CD4-positive, alpha-beta T cell treated with Interleukin-1 beta for 1 hour (primary cell): ENCODE measurements at regions not wholly inside any gene's neighbourhood (a gene's known extent, or its start where the extent isn't known, plus 50 kb on each side); places are given as distances from the start of the nearest gene placed in this dataset.
"Not testable (repeated sequence)": the region's sequence is repeated elsewhere in the genome, so short reads cannot be mapped to it uniquely, and the experiment has no call there.

Experiments
- DNase-seq, 2 donors: peaks; one replicate each; pipeline ENCODE4 v3.0.0-alpha.2; 2020 to 2022

DNA sequence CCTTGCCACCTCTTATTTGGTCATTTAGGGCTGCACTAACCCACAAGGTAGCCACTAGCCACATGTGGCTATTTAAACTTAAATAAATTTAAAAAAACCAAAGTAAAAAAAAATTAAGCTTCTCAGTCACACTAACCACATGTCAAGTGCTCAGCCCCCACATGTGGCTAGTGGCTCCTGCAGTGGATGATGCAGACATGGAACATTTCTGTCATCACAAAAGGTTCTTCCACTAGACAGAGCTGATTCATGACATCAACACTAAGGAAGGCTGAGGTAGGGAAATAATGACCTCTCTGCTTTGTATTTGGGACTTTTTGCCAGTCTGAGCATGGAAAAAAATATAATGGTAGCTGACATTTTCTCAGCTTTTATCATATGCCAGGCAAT lies 173.0 kb upstream of the FERMT1 start:
- DNase-seq, result no peak

DNA sequence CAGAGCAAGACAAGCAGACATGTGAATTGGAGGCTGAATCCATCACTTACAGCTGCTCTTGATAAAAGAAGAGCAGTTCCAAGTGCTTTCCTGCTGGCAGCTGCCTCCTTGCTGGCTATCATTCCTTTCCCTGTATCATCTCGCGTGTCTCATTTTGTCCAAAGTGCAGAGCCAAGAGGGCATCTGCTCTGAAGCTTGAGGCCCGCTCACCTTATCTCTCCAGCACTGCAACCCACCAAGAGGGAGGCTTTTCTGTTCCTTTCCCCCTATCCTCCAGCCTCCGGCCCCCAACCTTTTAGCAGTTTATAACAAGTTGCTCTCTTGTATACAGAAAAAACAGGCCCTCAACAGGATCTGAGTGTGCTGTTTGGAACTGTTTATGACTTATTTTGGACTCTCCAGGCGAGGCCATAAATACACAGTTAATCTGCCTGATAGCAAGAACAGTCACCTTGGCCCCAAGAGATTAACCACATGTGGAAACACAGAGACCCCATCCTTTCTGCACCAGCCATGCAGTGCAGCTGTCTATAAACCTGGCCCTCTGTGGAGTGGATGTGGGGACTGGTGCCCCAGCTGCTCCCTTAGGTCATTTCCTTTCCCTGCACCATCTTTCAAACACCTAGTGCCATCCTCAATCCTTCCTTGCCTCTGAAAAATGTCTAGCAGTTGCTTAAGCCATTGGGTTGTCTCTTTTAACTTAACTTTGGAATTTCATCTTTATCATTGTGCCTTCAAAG lies 172.5 kb upstream of the FERMT1 start:
- DNase-seq, result no peak

DNA sequence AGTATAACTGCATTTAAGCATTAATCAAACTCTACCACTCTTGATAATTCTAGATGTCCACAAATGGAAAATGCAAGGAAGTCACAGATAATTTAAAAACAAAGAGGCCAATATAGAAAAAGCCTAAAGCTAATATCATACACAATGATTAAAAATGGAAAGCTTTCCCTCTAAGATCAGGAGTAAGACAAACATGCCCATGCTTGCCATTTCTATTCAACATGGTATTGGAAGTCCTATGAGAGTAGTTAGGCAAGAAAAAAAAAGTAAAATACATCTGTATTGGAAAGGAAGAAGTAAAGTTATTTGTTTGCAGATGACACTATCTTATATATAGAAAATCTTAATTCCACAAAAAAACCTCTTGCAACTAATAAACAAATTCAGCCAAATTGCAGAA lies 164.6 kb upstream of the FERMT1 start:
- DNase-seq, result no peak

DNA sequence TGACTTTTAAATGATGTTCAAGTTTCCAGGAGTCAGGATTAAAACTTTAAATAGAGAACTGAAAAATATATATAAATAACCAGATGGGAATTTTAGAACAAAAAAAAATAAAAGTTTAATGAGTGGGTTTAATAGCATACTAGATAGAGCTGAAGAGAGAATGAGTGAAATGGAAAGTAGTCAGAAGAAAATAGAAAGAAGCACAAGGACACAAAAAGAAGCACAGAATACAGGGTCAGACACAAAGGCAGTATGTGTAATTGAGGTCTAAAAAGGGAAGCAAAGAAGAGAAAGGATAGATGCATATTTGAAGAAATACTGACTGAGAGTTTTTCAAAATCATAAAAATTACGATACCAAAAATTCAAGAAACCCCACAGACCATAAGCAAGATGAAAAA lies 159.8 kb upstream of the FERMT1 start:
- DNase-seq, result no peak

DNA sequence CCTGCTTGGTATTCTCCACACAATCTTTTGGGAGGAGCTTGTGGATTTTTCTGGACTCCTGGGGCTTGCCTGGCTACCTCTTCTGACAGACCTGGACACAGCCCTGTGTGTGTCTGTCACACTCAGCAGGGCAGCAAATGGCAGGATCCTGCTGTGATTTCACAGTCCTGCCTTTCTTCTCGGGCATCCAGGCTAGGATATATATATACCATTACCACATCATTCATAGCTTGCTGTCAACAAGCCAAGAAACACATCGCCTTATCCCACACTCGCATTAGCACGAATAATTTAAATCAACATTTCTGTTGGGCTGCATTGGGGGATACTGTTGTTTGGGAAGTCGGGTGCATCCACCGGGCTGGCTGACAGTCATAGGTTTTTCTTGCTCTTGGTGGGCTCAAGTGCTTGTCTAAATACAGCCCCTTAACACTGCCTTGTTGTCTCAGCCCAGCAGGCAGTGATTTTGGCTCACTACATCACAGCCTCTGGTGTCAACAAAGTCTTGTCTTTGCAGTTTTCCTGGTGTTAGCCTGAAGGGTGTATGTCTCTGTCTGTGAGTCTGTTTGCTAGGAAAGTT lies 154.9 kb upstream of the FERMT1 start:
- DNase-seq, result no peak

DNA sequence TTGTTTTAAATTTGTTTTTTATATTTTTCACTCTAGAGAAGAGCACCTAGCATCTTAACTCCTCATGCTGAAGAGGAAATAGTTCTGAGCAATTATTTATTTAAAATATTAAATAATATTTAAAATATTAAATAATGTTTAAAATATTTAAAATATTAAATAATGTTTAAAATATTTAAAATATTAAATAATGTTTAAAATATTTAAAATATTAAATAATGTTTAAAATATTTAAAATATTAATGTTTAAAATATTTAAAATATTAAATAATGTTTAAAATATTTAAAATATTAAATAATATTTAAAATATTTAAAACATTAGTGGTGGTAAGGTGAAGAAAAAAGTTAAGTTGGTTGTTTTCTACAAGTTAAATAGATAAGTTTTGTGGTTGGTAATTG lies 147.6 kb upstream of the FERMT1 start:
- not testable (repeated sequence) for DNase-seq

DNA sequence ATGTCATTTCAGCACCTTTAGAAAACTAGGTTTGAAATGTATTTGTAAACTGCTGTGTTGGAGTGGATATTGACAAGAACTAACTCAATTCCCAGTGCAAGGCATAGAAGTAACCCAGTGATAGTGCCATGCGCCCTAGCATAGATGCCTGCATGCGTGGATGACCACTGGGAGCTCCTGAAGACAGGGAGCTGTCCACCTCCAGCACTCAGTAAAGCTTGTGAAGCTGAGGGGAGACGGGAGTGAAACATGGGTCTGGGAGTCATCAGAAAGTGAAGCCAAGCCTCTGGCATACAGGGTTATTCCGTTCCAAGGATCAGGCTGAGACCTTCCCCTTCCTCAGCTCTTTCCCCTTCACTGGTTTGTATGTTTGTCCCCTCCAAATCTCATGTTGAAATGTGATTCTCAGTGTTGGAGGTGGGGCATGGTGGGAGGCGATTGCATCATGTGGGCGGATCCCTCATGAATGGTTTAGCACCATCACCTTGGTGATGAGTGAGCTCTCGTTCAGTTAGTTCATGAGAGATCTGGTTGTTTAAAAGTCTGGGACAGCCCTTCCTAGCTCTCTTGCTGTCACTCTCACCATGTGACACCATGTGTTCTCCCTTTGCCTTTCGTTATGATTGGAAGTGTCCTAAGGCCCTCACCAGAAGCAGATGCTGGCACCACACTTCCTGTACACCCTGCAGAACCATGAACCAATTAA lies 146.5 kb upstream of the FERMT1 start:
- DNase-seq, result no peak

DNA sequence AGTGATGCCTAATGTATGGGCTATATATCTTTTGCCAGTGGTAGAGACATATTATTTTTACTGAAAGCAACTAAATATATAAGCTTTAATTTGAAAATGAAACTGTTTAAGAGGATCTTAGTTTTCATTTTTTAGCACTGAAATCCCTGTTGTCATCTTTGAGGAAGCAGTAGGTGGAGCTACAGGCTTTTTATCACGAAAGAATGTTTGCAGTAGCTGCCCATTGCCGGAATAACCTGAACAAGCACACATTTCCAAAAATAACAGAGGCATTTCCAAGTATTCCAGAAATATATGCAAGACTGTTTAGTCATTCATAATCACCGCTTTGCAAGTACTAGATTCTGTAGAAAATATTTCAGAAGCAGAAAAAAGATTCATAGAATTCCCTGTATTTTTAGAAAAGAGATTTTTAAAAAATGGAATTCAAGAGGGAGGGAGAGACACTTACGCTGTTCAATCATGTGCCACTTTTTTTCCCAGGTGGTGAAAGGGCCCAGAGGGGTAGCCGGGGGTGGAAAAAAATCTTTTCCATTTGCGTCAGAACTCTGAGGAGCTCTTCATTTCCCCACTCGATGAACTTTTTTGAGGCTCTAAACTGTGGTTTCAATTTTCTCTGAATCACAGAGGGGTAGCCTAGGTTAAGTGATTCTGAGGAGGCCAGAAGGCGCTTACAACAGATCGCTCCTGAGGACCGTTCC lies 142.5 kb upstream of the FERMT1 start:
- no peak for DNase-seq

DNA sequence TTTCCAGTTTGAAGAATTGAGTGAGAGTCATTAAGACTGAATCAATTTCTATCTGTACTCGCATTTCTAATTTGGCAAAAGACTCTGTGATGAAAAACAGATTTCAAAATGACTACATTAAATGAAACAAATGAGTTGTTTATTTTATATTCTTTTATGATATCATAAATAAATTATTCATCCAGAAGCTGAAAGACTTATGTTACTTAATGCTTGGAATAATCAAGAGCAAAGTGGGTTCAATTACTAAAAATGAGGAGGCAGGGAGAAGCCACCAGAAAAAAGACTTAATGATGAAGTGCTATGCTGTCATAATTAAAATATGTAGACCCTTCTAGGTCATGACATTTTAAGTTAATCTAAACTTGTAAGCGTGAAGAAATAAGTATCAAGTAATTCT lies 130.6 kb upstream of the FERMT1 start:
- DNase-seq, result no peak

DNA sequence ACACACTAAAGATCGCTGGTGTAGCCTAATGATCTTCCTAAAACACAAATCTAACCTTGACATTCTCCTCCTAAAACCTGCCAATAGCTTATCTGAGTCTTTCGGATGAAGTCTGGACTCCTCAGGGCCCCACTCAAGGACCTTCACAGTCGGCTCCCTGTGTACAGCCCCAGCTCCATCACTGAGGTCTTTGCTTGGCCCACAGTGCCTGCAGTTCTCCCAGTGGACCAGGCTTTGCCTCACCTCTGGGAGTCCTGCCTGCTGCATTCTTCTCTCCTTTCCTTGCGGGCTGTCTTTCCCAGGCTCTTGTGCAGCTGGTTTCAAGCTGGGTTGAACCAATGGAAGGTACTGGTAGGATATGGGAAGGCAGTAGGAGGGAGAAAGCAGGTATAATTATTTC lies 122.6 kb upstream of the FERMT1 start:
- DNase-seq, result no peak

DNA sequence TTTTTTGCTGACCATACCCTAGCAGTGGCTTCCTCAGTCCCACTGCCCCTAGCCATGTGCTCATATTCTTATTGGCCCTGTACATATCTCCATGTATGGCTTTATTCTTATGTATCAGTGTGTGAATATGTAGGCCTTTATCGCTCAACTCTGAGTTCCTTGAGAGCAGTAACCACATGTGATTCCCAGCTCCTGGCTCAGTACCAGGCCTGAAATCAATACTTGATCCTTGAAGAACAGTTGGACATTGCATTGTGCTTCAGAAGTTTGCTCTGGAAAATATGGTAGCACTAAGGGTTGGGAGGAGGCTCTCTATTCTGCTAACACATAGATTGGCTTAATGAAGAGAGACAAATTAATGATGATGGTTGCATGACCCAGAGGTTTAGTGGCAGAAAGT lies 118.8 kb upstream of the FERMT1 start:
- no peak for DNase-seq

DNA sequence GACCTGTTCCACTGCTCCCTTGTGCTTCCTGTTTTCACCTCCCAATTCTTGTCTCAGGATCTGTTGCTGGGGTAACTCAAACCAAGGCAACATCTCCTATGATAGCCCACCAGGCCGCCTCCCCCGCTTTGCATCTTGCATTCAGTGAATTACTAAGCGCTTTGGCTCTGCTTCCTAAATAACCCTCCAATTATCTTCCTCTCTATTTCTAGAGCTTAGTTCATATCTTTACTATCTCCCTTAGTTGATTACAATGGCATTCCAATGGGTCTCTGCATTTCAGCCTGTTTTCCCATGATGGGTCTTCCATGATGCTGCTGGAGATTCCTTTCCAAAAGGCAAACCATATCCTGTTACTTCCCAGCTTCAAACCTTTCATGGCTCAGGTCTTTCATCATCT lies 117.2 kb upstream of the FERMT1 start:
- DNase-seq, result no peak

DNA sequence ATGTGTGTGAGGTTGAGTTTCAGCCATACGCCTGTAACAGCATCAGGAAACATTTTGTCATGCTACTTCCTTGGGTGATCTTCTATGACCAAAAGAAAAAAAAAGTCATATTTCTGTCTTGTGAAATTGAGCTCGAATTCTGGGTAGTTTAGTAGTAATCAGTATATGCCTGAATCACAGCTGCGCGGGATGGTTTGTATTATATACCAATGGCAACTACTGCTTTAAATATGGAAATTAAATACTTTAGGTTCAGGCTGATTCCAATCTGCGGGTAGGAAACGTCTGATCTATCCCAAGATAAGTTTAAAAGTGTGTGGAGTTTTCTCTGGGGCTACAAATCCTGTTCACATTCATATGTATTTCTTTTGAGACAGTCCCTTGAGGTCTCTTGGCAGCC lies 115.6 kb upstream of the FERMT1 start:
- DNase-seq, result no peak

DNA sequence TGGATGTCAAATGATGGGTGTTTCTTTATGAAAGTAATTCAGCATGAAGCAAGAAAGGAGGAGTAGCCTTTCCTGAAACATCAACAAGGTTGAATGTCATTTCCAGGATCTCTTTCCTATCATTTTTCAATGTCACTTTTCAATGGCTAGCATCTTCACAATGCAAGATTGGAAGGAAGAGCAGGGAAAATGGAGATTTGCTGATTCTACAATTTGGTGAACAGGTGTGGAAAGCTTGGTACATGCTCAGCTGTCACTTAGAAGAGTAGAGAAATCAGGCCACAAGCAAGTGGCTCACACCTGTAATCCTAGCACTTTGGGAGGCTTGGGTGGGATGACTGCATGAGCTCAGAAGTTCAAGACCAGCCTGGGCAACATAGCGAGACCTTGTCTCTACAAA lies 112.7 kb upstream of the FERMT1 start:
- DNase-seq, result no peak

DNA sequence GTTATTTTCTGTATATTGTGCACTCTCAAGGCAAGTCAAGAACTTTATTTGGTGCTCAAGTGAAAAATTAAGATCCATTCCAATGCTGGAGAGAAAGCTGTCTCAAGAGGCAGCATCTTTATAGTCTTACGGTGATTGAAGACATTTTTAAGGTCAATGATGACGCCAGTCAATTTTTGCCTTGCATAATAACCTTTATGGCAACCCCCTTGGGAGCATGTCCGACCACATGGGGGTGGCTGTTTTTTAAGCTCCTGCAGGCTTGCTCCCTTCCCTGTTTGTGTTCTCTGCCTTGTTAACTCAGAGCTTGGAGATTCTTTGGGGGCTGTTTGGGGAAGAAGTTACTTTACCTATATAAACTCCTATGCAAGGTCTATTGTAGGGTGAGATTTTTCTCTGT lies 109.6 kb upstream of the FERMT1 start:
- DNase-seq, result no peak

DNA sequence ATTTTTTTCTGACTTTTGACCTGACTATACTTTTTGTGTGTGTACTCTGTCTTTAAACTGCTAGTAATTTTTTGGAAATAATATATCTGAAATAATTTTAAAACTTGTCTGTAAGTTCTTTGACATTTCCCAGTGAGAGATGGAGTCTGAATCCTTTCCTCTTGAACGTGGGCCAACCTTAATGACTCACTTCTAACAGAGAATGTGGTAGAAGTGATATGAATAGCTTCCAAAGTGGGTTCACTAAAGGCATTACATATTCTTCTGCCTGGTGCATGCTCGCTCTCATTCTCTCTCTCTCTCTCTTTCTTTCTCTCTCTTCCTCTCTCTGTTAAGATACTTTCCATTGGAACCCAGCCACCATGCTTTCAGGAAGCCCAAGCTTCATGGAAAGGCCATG lies 108.7 kb upstream of the FERMT1 start:
- no peak for DNase-seq

DNA sequence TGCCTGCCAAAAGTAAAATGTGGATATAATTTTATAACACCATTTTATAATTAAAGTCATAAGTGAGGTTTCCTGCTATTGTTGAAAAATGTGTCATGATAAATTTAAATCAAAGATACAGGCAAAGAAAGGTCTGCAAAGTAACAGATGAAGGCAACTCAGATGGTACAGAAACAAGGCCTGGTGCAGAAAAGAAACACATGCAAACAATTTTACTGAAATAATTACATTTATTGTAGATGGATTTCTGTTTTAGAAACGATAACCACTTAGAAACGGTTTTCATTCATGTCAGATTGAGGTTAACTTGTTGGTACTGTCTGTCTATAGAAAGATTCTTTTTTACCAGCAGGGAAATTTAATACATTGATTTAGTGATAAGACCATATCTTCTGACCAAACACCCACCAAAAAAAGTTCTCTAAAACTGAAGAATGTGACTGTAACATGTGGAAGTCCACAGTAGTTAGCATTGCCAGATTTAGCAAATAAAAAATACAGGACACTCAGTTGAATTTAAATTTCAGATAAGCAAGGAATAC lies 105.5 kb upstream of the FERMT1 start:
- DNase-seq, result no peak

DNA sequence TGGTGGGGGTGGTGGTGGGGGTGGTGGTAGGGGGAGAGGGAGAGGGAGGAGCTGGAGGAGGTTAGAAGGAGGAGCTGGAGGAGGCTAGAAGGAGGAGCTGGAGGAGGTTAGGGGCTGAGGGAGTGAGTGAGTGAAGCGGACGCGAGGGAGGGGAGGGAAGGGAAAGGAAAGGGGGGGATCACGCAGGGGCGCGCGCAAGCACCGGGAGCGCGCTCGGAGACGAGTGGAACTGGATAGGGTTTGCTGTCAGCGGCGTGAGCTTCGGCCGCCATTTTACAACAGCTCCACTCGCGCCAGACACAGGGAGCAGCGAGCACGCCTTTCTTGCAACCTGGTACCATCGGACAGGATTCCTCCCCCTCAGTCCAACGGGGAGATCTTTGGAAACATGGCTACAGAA lies 90.5 kb upstream of the FERMT1 start:
- no peak for DNase-seq

DNA sequence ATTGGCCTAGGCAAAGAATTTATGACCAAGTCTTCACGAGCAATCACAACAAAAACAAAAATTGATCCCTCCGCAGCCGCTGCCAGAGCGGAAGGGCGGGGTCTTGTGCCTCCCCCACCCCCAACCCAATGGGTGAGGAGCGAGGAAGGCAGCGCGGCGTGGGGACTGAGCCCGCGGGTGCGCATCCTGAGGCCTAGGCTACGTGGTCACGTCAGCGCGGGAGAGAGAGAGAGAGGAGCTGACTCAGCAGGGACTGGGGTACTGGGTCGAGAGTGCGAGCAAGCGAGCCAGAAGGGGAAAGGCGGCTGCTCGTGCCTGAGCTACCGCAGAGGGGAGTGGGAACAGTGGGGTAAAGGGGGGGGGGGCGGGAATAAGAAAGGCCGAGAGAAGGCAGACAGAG lies 90.1 kb upstream of the FERMT1 start:
- no peak for DNase-seq

DNA sequence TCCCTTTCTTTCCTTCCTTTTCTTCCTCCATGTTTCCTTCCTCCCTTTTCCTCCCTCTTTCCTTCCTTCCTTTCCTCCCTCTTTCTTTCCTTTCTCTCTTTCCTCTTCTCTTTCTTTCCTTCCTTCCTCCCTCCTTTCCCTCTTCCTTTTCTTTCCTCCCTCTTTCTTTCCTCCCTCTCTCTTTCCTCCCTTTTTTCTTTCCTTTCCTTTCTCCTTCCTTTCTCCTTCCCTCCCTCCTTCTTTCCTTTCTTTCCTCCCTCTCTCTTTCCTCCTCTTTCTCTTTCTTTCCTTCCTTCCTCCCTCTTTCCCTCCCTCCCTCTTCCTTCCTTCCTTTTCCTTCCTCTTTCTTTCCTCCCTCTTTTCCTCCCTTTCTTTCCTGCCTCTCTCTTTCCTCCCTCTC lies 86.3 kb upstream of the FERMT1 start:
- no peak for DNase-seq

DNA sequence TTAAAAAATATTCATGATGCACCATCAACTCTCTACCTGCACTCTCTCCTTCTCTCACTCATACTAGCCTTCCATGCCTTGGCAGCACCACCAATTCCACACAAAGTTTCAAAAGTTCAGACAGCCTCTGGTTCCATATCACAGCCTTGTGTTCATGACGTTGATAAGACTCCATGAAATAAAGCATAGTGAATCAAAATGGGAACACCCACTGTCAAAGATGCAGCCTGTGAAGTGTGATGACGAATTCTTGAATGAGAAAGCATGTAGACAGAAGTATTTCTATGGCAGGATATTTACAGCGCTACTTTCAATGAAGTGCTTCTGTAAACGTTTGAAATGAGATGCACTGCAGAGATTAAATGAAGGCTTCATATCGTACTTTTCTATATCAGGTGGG lies 77.3 kb upstream of the FERMT1 start:
- no peak for DNase-seq

DNA sequence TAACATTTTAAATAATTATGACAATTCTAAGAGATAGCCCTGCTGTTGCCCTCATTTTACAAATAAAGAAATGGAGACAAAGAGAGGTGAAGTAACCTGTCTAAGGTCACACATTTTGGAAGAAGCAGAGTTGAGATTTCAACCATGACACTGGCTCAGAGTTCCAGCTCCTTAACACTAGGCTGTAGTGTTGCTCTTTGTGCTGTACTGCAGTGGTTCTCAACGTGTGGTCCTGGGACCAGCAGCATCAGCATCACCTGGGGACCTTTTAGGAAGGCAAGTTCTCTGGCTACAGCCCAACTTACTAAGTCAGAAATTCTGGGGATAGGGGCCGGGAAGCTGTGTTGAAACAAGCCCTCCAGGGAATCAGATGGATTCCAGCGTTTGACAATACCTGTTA lies 62.4 kb upstream of the FERMT1 start:
- DNase-seq, result no peak

DNA sequence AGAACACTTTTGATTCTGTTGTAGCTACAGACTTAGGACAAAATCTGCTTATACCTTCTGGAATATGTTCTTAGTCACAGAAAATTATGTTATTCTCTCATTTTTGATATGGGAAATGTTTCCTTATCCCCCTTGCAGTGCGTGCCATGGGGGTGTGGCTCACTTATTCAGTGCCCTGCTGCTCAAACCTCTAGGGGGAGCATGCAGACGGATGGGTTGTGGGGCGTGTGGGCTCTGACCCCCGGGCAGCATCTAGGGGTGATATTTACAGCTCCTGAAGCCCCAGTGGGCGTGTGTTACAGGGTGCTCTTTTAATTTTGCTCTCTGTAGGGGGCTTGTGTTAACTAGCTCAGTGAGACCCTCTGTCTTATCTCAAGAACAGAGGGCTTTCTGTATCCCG lies 61.3 kb upstream of the FERMT1 start:
- no peak for DNase-seq

DNA sequence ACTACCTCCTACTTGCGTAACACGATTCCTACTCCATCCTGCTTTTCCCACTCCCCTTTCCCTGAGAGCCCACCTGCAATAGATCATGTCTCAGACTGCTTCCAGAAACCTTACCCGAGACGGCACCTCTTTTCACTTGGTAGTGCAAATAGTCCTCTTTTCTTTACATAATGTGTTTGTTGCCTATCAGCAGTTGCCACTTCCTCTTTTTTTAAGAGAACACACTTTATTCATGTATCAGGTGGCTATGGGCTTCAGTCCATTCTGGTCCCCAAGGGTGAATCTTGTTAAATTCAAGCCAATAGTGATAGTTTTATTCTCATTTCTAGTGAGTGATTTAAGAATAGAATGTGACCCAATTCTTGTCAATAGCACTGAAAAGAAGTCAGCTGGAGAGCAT lies 57.7 kb upstream of the FERMT1 start:
- DNase-seq, result no peak
